ENCODE measurements at regions not wholly inside any gene's neighbourhood (a gene's known extent, or its start where the extent isn't known, plus 50 kb on each side); places are given as distances from the start of the nearest gene placed in this dataset.
A peak's percentile ranks its signal among the peaks of the same experiment; 100 is the strongest.

DNA sequence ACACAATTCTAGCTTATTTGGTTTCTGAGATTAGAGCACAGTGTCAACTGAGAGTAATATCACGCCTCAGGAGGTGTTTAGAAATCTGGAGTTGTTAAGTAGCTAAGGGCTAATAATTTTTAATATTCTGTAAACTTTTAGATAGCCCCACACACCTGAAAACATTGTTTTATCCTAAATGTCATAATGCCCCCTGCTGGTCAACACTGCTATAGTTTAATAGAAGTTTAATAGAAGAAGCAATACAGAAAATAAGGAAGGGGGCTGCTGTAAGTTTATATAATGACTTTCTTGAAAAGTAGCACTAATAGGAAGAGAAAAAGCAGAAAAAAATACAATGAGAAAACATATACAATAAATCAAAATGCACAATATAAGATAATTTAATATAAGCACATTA lies 516.4 kb upstream of the PCDH11Y start:
- DNase-seq, result peak in 1 of 2 donors; percentile 3

All from inflammatory macrophage (primary cell).